ENCODE measurements at regions not wholly inside any gene's neighbourhood (a gene's known extent, or its start where the extent isn't known, plus 50 kb on each side); places are given as distances from the start of the nearest gene placed in this dataset.
"Not testable (repeated sequence)": the region's sequence is repeated elsewhere in the genome, so short reads cannot be mapped to it uniquely, and the experiment has no call there.

GRCh38 chr9:42656789-42657188, 473.3 kb downstream of the SPATA31A6 start:
- not testable (repeated sequence) for DNase-seq

- not testable (repeated sequence) for DNase-seq
Measured at GRCh38 chr9:42657496-42657895, 474.0 kb downstream of the SPATA31A6 start.

GRCh38 chr9:42697146-42697545, 513.7 kb downstream of the SPATA31A6 start:
- not testable (repeated sequence) for DNase-seq

- DNase-seq, result not testable (repeated sequence)
Measured at GRCh38 chr9:42702890-42703289, 519.4 kb downstream of the SPATA31A6 start.

- DNase-seq, result not testable (repeated sequence)
Measured at GRCh38 chr9:42724841-42725835, 541.7 kb downstream of the SPATA31A6 start.

GRCh38 chr9:42743030-42743814, 559.8 kb downstream of the SPATA31A6 start:
- peak; percentile 67 for DNase-seq

GRCh38 chr9:42757251-42757650, 573.8 kb downstream of the SPATA31A6 start:
- not testable (repeated sequence) for DNase-seq

- DNase-seq, result not testable (repeated sequence)
Measured at GRCh38 chr9:42759320-42759719, 575.9 kb downstream of the SPATA31A6 start.

- not testable (repeated sequence) for DNase-seq
Measured at GRCh38 chr9:42782201-42782600, 598.7 kb downstream of the SPATA31A6 start.

GRCh38 chr9:42792725-42793124, 609.3 kb downstream of the SPATA31A6 start:
- DNase-seq, result not testable (repeated sequence)

GRCh38 chr9:42798571-42798970, 615.1 kb downstream of the SPATA31A6 start:
- DNase-seq, result not testable (repeated sequence)

- not testable (repeated sequence) for DNase-seq
Measured at GRCh38 chr9:42802716-42803115, 619.3 kb downstream of the SPATA31A6 start.

- peak; percentile 6 to 21 for DNase-seq
Measured at GRCh38 chr9:42806674-42807073, 623.2 kb downstream of the SPATA31A6 start.

GRCh38 chr9:42821468-42821867, 638.0 kb downstream of the SPATA31A6 start:
- not testable (repeated sequence) for DNase-seq

GRCh38 chr9:42848156-42848555, 664.7 kb downstream of the SPATA31A6 start:
- not testable (repeated sequence) for DNase-seq

- not testable (repeated sequence) for DNase-seq
Measured at GRCh38 chr9:42850896-42851693, 667.6 kb downstream of the SPATA31A6 start.

GRCh38 chr9:42851701-42852100, 668.2 kb downstream of the SPATA31A6 start:
- not testable (repeated sequence) for DNase-seq

- peak; percentile 52 to 78 for DNase-seq
Measured at GRCh38 chr9:42852133-42852930, 668.9 kb downstream of the SPATA31A6 start.

- not testable (repeated sequence) for DNase-seq
Measured at GRCh38 chr9:42860133-42860532, 676.7 kb downstream of the SPATA31A6 start.

GRCh38 chr9:42862465-42862864, 679.0 kb downstream of the SPATA31A6 start:
- not testable (repeated sequence) for DNase-seq

All from NCI-H1930 (cell line).